Natural killer cell treated with Interleukin-12 subunit alpha and Interleukin-12 subunit beta and Interleukin-15 and Interleukin-18, amount 100 ng/mL, for 72 hours (primary cell): ENCODE measurements at regions not wholly inside any gene's neighbourhood (a gene's known extent, or its start where the extent isn't known, plus 50 kb on each side); places are given as distances from the start of the nearest gene placed in this dataset.

ENCODE experiments used
- ATAC-seq, 2 donors: fragments of 150-1000 bp; cut with Tn5 transposase in 1 of 2; sonication (Bioruptor Pico), chemical (Tn5 transposase) in 1 of 2; 2 replicates each; pipeline ENCODE4 v1.10.0; 2021
- DNase-seq: peaks from one replicate; pipeline ENCODE4 v3.0.0; 2022; ENCODE audit warnings: low spot score
- H3K27ac Mint-ChIP-seq, 2 donors: 1 replicate in 1 of 2; 2 replicates in 1 of 2; pipeline ENCODE4 v1.8.0; 2022; ENCODE audit warnings: mixed read lengths in 2 of 2, mild to moderate bottlenecking in 1 of 2, moderate library complexity in 1 of 2
- H3K27me3 Mint-ChIP-seq, 2 donors: 1 replicate in 1 of 2; 2 replicates in 1 of 2; pipeline ENCODE4 v1.8.0; 2022; ENCODE audit warnings: mixed read lengths in 2 of 2
- H3K36me3 Mint-ChIP-seq: one replicate; pipeline ENCODE4 v1.8.0; 2022; ENCODE audit warnings: mixed read lengths
- H3K4me1 Mint-ChIP-seq, 2 donors: 1 replicate in 1 of 2; 2 replicates in 1 of 2; pipeline ENCODE4 v1.8.0; 2022; ENCODE audit warnings: low read depth in 2 of 2, mixed read lengths in 2 of 2, mild to moderate bottlenecking in 1 of 2
- H3K4me3 Mint-ChIP-seq: one replicate; pipeline ENCODE4 v1.8.0; 2022; ENCODE audit warnings: mixed read lengths
- H3K9me3 Mint-ChIP-seq: 2 replicates; pipeline ENCODE4 v1.8.0; 2022; ENCODE audit warnings: mixed read lengths

DNA sequence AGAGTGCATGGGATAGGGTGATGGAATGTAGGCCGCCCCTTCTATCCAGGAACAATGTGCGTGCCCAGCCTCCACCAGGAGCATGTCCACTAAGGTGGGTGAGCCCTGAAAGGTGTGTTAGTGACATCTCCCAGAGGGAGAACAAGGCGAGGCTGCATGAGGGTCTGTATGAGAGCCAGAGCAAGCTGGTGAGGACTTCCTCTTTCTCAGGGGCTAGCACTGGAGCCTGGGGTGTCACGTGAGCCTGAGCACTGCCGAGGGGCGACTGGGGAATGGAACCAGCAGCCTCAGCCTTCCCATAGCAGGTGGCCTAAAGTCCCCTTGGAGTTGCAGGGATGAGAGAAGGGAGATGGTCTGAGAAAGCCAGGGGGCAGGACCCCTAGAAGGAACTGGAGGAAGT, 156.3 kb upstream of the COBL start:
- no peak for ATAC-seq
- Mint-ChIP-seq H3K4me1 (no peaks in the 10 kb centered on the region), H3K27ac (no peak overlapping the region), H3K36me3 (no peaks in the 10 kb centered on the region), H3K9me3 (no peaks in the 10 kb centered on the region), H3K27me3 (peaks cover 0 to 11% of the 10 kb centered on the region in 2 donors), H3K4me3 (no peak overlapping the region)
- DNase-seq, result no peak

DNA sequence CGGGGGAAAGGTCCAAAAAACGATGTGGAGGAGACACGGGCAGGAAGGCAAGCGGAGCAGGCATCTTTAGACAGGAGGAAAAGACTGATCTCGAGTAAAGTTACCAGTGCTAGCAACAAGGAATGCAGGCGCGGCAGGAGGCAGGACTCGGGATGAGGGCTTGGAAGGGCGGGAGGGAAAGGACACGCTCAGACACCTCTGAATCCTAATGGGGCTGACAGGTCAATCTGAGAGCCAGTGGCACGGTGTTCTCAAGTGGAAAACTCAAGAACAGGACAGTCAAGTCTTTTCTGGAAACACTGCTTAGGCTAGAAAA, 155.3 kb upstream of the COBL start:
- Mint-ChIP-seq H3K4me1 (no peaks in the 10 kb centered on the region), H3K27me3 (peaks cover 0 to 11% of the 10 kb centered on the region in 2 donors), H3K36me3 (no peaks in the 10 kb centered on the region), H3K4me3 (no peak overlapping the region), H3K27ac (no peak overlapping the region), H3K9me3 (peaks cover 3% of the 10 kb centered on the region)
- DNase-seq (no peak), ATAC-seq (no peak)

DNA sequence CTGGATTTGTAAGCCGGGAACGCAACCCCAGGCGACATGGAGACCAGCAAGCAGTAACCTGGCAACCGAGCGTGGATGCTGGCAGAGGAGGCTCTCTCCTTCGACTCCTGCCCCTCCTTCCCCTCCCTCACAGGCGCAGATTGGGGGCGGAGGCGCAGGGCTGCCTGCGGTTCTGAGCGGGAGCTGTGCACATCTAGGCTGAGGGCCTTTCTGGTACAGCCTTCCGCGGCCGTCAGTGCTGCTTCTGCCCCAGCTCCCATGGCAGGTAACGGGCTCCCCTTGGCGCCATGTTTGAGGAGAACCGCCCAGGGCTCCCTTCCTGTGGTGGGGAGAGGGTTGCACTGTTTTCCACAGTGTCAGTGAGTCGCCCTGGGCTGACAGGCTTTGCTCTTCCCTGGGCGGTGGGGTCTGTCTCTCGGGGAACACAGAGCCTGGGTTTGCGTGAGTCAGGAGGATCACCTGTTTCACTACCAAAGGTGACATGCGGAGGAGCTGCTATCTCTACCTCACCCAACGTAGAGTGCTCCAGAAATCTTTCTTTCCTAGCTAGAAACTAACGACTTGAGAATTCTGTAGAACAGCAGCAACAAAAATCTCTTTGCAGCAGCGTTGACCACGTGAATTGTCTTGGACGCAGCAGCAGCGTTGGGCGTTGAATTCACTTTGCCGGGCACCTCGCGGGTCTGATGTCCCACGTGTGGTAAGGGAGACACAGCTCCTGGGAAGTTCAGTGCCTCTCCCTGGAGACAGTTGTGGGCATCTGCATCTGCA, 154.8 kb upstream of the COBL start:
- H3K36me3 Mint-ChIP-seq, result no peaks in the 10 kb centered on the region
- ATAC-seq (no peak), DNase-seq (no peak)
- no peaks in the 10 kb centered on the region for H3K4me1 Mint-ChIP-seq
- H3K9me3 Mint-ChIP-seq, result peaks cover 3% of the 10 kb centered on the region
- peaks cover 0 to 11% of the 10 kb centered on the region in 2 donors for H3K27me3 Mint-ChIP-seq
- H3K4me3 Mint-ChIP-seq, result no peak overlapping the region
- H3K27ac Mint-ChIP-seq, result no peak overlapping the region

- Mint-ChIP-seq H3K4me3 (no peak overlapping the region), H3K4me1 (no peaks in the 10 kb centered on the region), H3K27me3 (peaks cover 0 to 11% of the 10 kb centered on the region in 2 donors), H3K9me3 (peaks cover 5% of the 10 kb centered on the region), H3K27ac (no peak overlapping the region), H3K36me3 (no peaks in the 10 kb centered on the region)
- no peak for DNase-seq
- no peak for ATAC-seq
Measured at GRCh38 chr7:51467384-51468017, 150.9 kb upstream of the COBL start.

DNA sequence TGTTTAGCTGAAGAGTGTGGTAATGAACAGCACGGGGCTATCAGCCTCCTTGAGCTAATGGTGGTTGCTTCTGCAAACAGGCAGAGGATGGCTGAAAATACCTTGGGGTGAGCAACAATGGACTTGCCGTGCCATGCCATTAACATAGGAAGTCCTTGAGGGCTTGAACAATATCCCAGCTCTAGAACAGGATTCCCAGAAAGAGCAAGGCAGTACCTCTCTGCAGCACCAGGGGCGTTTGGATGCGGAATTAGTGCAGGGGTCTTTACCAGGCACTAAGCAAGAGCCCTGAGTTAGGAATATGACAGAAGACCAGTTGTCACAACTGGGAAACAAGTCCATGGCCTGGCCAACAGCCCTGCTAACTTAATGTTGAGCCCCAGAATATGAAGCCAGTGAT, 143.2 kb upstream of the COBL start:
- no peak overlapping the region for H3K4me3 Mint-ChIP-seq
- H3K9me3 Mint-ChIP-seq, result peaks cover 3% of the 10 kb centered on the region
- ATAC-seq, result no peak
- H3K27ac Mint-ChIP-seq, result no peak overlapping the region
- H3K4me1 Mint-ChIP-seq, result no peaks in the 10 kb centered on the region
- H3K36me3 Mint-ChIP-seq, result no peaks in the 10 kb centered on the region
- no peak for DNase-seq
- H3K27me3 Mint-ChIP-seq, result no peaks in the 10 kb centered on the region

DNA sequence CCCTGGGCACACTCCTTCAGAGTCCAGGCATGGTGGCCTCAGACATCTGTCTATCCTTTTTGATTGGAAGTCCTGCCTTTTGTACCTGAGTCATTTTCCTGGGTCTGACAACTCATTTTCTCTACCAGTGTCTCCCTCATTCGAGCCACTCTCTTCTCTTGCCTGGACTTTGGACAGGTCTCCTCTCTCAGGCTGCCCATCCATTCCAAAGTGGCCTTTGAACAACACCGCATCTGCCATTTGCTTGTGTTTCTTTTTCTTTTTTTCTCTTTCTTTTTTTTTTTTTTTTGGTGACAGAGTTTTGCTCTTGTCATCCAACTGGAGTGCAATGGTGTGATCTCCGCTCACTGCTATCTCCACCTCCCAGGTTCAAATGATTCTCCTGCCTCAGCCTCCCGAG, 142.1 kb upstream of the COBL start:
- no peak overlapping the region for H3K4me3 Mint-ChIP-seq
- DNase-seq (no peak), ATAC-seq (no peak)
- H3K4me1 Mint-ChIP-seq, result no peaks in the 10 kb centered on the region
- peaks cover 3% of the 10 kb centered on the region for H3K9me3 Mint-ChIP-seq
- H3K27ac Mint-ChIP-seq, result no peak overlapping the region
- no peaks in the 10 kb centered on the region for H3K36me3 Mint-ChIP-seq
- no peaks in the 10 kb centered on the region for H3K27me3 Mint-ChIP-seq

DNA sequence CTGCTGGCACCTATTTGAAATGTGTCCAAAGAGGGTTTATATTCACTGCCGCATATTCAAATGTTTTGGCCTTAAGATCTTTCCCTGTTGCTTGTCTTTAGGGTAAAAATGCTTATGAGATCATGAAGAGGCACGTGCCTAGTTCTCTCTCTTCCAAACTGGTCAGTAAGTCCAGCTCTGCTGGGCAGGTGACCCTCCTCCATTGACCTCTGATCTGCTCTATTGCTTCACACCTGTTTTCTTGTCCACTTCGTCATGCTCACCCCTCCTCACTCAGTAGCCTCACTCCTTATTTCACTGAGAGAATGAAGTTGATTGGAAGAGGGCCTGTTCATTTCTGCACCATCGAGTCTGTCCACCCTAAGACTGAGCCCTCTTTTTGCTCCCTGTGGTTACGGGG, 140.5 kb upstream of the COBL start:
- ATAC-seq (no peak), DNase-seq (no peak)
- Mint-ChIP-seq H3K4me1 (no peaks in the 10 kb centered on the region), H3K27ac (no peak overlapping the region), H3K27me3 (no peaks in the 10 kb centered on the region), H3K36me3 (no peaks in the 10 kb centered on the region), H3K9me3 (no peaks in the 10 kb centered on the region), H3K4me3 (no peak overlapping the region)

DNA sequence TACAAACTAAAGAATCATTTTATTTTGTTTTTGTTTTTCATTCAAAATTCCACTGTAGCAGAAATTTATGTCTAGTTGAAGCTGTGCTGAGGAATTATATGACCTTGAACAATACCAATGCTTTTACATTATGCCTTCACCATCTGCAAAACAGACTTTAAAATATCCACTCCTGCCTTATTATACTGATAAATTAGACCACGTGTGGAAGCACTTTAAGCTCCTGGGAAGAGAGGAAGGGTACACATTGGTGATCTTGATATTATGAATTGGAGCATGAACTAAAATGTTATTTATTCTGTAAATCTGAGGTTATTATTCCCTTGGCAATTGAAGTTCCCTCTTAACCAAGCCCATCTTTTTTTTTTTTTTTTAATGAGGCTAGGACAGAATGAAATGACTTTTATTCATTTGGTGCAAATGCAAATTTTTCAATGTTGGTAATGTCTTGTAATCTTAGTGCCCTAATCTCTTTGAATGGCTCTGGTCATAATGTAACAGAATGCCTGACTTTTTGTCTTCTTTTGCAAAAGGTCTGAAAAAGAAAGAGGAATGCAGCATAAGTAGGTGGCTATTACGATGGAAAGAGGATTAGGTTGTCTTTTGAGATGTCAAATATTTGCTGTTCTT, 139.9 kb upstream of the COBL start:
- Mint-ChIP-seq H3K4me3 (no peak overlapping the region), H3K4me1 (no peaks in the 10 kb centered on the region), H3K27me3 (no peaks in the 10 kb centered on the region), H3K36me3 (no peaks in the 10 kb centered on the region), H3K9me3 (no peaks in the 10 kb centered on the region), H3K27ac (no peak overlapping the region)
- DNase-seq, result no peak
- ATAC-seq, result no peak

GRCh38 chr7:51455948-51456347, 139.3 kb upstream of the COBL start:
- H3K27ac Mint-ChIP-seq, result no peak overlapping the region
- ATAC-seq, result no peak
- H3K27me3 Mint-ChIP-seq, result no peaks in the 10 kb centered on the region
- H3K4me3 Mint-ChIP-seq, result no peak overlapping the region
- H3K4me1 Mint-ChIP-seq, result no peaks in the 10 kb centered on the region
- no peaks in the 10 kb centered on the region for H3K36me3 Mint-ChIP-seq
- no peaks in the 10 kb centered on the region for H3K9me3 Mint-ChIP-seq
- DNase-seq, result no peak

DNA sequence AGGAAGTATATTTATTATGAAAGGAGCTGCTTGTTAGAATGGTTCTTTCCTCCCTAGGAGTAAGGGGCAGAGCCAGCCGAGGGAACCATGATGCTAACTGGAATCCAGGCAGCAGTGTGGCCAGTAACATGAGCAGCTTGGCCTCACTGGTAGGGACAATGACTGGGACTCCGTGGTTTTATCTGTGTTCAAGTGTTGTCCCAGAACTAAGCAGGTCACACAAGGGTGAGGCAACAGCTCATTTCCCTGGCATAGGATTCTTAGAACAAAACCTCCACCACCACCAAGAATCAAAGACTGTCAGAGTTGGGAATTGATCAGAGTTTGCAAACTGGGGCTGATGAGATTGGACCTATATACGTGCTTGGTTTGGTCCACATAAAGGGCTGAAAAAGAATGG, 138.9 kb upstream of the COBL start:
- H3K36me3 Mint-ChIP-seq, result no peaks in the 10 kb centered on the region
- H3K9me3 Mint-ChIP-seq, result no peaks in the 10 kb centered on the region
- H3K27ac Mint-ChIP-seq, result no peak overlapping the region

GRCh38 chr7:51455086-51455485, 138.5 kb upstream of the COBL start:
- Mint-ChIP-seq H3K4me3 (no peak overlapping the region), H3K27ac (no peak overlapping the region), H3K27me3 (no peaks in the 10 kb centered on the region), H3K4me1 (no peaks in the 10 kb centered on the region), H3K9me3 (no peaks in the 10 kb centered on the region), H3K36me3 (no peaks in the 10 kb centered on the region)
- no peak for DNase-seq
- ATAC-seq, result no peak

More for the DNA sequence above, 138.9 kb upstream of the COBL start:
- DNase-seq (no peak), ATAC-seq (no peak)
- no peaks in the 10 kb centered on the region for H3K27me3 Mint-ChIP-seq
- H3K4me3 Mint-ChIP-seq, result no peak overlapping the region
- H3K4me1 Mint-ChIP-seq, result no peaks in the 10 kb centered on the region

- Mint-ChIP-seq H3K27me3 (no peaks in the 10 kb centered on the region), H3K4me3 (no peak overlapping the region), H3K4me1 (no peaks in the 10 kb centered on the region), H3K9me3 (no peaks in the 10 kb centered on the region), H3K36me3 (no peaks in the 10 kb centered on the region), H3K27ac (no peak overlapping the region)
- ATAC-seq (no peak), DNase-seq (no peak)
Measured at GRCh38 chr7:51452694-51453093, 136.1 kb upstream of the COBL start.

GRCh38 chr7:51451751-51452476, 135.3 kb upstream of the COBL start:
- Mint-ChIP-seq H3K9me3 (no peaks in the 10 kb centered on the region), H3K27me3 (no peaks in the 10 kb centered on the region), H3K36me3 (no peaks in the 10 kb centered on the region), H3K27ac (no peak overlapping the region), H3K4me1 (no peaks in the 10 kb centered on the region), H3K4me3 (no peak overlapping the region)
- DNase-seq (no peak), ATAC-seq (no peak)

DNA sequence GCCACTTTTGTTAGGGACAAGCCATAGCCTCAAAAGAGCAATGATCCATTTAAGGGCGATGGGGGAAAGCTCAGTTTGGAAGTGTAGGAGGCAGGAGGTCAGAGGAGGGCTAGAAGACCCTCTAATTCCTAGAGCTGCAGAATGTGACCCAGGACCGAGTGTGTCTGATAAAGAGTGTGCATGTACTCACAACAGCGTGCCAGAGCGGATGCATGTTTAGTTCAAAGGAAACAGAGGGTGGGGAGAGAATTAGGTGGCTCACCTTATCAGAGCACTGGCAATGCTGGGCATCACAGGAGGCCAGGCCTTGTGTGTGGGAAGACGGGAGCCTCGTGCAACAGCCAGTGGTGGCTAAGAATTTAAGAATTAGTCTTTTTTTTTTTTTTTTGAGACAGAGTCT, 133.9 kb upstream of the COBL start:
- DNase-seq, result no peak
- no peaks in the 10 kb centered on the region for H3K9me3 Mint-ChIP-seq
- no peak for ATAC-seq
- peaks cover 0 to 3% of the 10 kb centered on the region in 2 donors for H3K27me3 Mint-ChIP-seq
- no peak overlapping the region for H3K27ac Mint-ChIP-seq
- H3K4me1 Mint-ChIP-seq, result no peaks in the 10 kb centered on the region
- H3K36me3 Mint-ChIP-seq, result no peaks in the 10 kb centered on the region
- no peak overlapping the region for H3K4me3 Mint-ChIP-seq
